Kasumi-1 (cell line): ENCODE measurements at regions not wholly inside any gene's neighbourhood (a gene's known extent, or its start where the extent isn't known, plus 50 kb on each side); places are given as distances from the start of the nearest gene placed in this dataset.
"Not testable (repeated sequence)": the region's sequence is repeated elsewhere in the genome, so short reads cannot be mapped to it uniquely, and the experiment has no call there.

Experiments
- DNase-seq, 2 experiments: peaks; one replicate each; lab custom pipeline; 2025; lab: John Stamatoyannopoulos, UW

GRCh38 chr5:83889971-83890745 lies 169.5 kb upstream of the HAPLN1 start:
- DNase-seq = no peak

GRCh38 chr5:83877911-83878706 lies 157.5 kb upstream of the HAPLN1 start:
- DNase-seq = no peak

GRCh38 chr5:83871533-83872395 lies 151.1 kb upstream of the HAPLN1 start:
- DNase-seq = no peak

GRCh38 chr5:83866181-83866580 lies 145.5 kb upstream of the HAPLN1 start:
- no peak for DNase-seq

- no peak for DNase-seq
These were observed 144.9 kb upstream of the HAPLN1 start for GRCh38 chr5:83865579-83865978.

GRCh38 chr5:83864652-83865051 lies 144.0 kb upstream of the HAPLN1 start:
- no peak for DNase-seq

- DNase-seq = no peak
These were observed 136.7 kb upstream of the HAPLN1 start for GRCh38 chr5:83857341-83857740.

GRCh38 chr5:83856881-83857280 lies 136.2 kb upstream of the HAPLN1 start:
- DNase-seq = no peak

GRCh38 chr5:83850412-83850811 lies 129.8 kb upstream of the HAPLN1 start:
- DNase-seq = not testable (repeated sequence)

GRCh38 chr5:83848941-83849340 lies 128.3 kb upstream of the HAPLN1 start:
- peak; percentile 16 to 33 for DNase-seq

- DNase-seq = peak; percentile 36 to 39
These were observed 126.1 kb upstream of the HAPLN1 start for GRCh38 chr5:83846624-83847350.

- no peak for DNase-seq
These were observed 123.9 kb upstream of the HAPLN1 start for GRCh38 chr5:83844449-83845068.

- DNase-seq = no peak
These were observed 119.1 kb upstream of the HAPLN1 start for GRCh38 chr5:83839788-83840187.

- DNase-seq = no peak
These were observed 118.6 kb upstream of the HAPLN1 start for GRCh38 chr5:83839256-83839655.

GRCh38 chr5:83837265-83837907 lies 116.7 kb upstream of the HAPLN1 start:
- DNase-seq = no peak

GRCh38 chr5:83834306-83834705 lies 113.7 kb upstream of the HAPLN1 start:
- DNase-seq = no peak

GRCh38 chr5:83831834-83832233 lies 111.2 kb upstream of the HAPLN1 start:
- no peak for DNase-seq

- DNase-seq = peak; percentile 3 to 25
These were observed 106.5 kb upstream of the HAPLN1 start for GRCh38 chr5:83827111-83827557.

- no peak for DNase-seq
These were observed 96.9 kb upstream of the HAPLN1 start for GRCh38 chr5:83817591-83817990.

- DNase-seq = no peak
These were observed 95.0 kb upstream of the HAPLN1 start for GRCh38 chr5:83815661-83816060.

- no peak for DNase-seq
These were observed 89.9 kb upstream of the HAPLN1 start for GRCh38 chr5:83810511-83810910.
